ENCODE measurements at regions not wholly inside any gene's neighbourhood (a gene's known extent, or its start where the extent isn't known, plus 50 kb on each side); places are given as distances from the start of the nearest gene placed in this dataset.

DNA sequence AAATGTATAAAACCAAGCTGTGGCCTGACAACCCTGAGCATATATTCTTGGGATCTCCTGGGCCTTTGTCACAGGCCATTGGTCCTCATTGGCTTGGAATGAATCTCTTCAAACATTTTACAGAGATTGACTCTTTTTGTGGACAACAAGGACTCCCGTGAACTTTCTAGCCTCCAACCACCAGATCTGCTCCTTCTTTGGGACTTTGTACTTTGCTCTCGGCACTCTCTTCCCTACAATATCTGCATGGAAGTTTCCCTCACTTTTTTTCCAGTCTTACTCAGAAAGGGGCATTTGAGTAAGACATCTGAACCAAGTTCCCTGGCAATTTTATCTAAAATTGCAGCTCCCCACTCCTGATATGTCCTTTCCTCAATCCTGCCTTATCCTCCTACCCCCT is 158.8 kb downstream of the PHLDA1 start:
- Histone ChIP-seq H3K36me3 (no peaks in the 10 kb centered on the region), H3K4me1 (replicated peaks) (no peaks in the 10 kb centered on the region), H3K9me3 (no peaks in the 10 kb centered on the region), H3K27ac (no peak overlapping the region), H3K4me3 (no peak overlapping the region), H3K27me3 (replicated peaks; ENCODE audit: insufficient read depth) (no peaks in the 10 kb centered on the region)
- intact Hi-C loops (cut with DNase I), result no loop called here
- DNase-seq (ENCODE audit: low spot score), result no peak
- WGBS, result 96% methylated on average over 2 of the region's 2 CpGs
- no peak for TF ChIP-seq CTCF (IDR thresholded peaks at IDR 0.05)
- no peak for TF ChIP-seq POLR2A (IDR thresholded peaks at IDR 0.05)
- no peak for TF ChIP-seq POLR2AphosphoS5 (IDR thresholded peaks at IDR 0.05)

GRCh38 chr12:75870878-75871277 is 160.7 kb downstream of the PHLDA1 start:
- intact Hi-C loops (cut with DNase I), result no loop called here
- no peaks in the 10 kb centered on the region for H3K9me3 ChIP-seq
- H3K36me3 ChIP-seq, result no peaks in the 10 kb centered on the region
- no peak for TF ChIP-seq POLR2AphosphoS5 (IDR thresholded peaks at IDR 0.05)
- TF ChIP-seq POLR2A (IDR thresholded peaks at IDR 0.05), result no peak
- TF ChIP-seq CTCF (IDR thresholded peaks at IDR 0.05), result no peak
- WGBS, result 78% methylated on average over 2 of the region's 2 CpGs
- DNase-seq (ENCODE audit: low spot score), result no peak
- H3K27me3 ChIP-seq (replicated peaks; ENCODE audit: insufficient read depth), result no peaks in the 10 kb centered on the region
- no peak overlapping the region for H3K4me3 ChIP-seq
- H3K27ac ChIP-seq, result no peak overlapping the region
- no peaks in the 10 kb centered on the region for H3K4me1 ChIP-seq (replicated peaks)

GRCh38 chr12:75868501-75868900 is 163.1 kb downstream of the PHLDA1 start:
- WGBS, result 49% methylated on average over 3 of the region's 3 CpGs
- no peaks in the 10 kb centered on the region for H3K4me1 ChIP-seq (replicated peaks)
- intact Hi-C loops (cut with DNase I), result no loop called here

DNA sequence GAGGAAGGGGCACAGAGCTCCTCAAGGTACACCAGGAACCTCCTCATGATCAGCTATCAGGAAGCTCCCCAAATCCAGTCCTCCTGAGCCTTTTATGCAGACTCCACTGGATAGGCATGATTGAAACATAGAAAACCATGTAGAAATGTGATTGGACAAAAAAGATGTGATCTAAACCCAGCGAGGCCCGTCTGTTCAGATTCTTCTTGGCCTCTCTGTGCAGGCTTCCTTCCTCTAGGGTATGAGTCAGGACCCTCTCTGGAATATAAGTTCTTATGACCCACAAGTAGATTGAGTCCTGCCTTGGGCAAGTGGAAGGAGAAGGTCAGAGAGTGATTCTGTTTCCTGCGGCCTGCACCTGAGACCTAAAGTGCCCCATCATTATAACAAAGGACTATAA is 166.3 kb downstream of the PHLDA1 start:
- no peaks in the 10 kb centered on the region for H3K36me3 ChIP-seq
- H3K27me3 ChIP-seq (replicated peaks; ENCODE audit: insufficient read depth), result no peaks in the 10 kb centered on the region
- H3K4me3 ChIP-seq, result no peak overlapping the region
- DNase-seq (ENCODE audit: low spot score), result no peak
- H3K27ac ChIP-seq, result no peak overlapping the region
- intact Hi-C loops (cut with DNase I), result no loop called here
- WGBS, result 90% methylated on average over 3 of the region's 3 CpGs
- no peaks in the 10 kb centered on the region for H3K9me3 ChIP-seq
- no peaks in the 10 kb centered on the region for H3K4me1 ChIP-seq (replicated peaks)
- TF ChIP-seq POLR2A (IDR thresholded peaks at IDR 0.05) (no peak), CTCF (IDR thresholded peaks at IDR 0.05) (no peak), POLR2AphosphoS5 (IDR thresholded peaks at IDR 0.05) (no peak)

More at GRCh38 chr12:75868501-75868900, 163.1 kb downstream of the PHLDA1 start:
- Histone ChIP-seq H3K27ac (no peak overlapping the region), H3K9me3 (no peaks in the 10 kb centered on the region), H3K4me3 (no peak overlapping the region), H3K36me3 (no peaks in the 10 kb centered on the region), H3K27me3 (replicated peaks; ENCODE audit: insufficient read depth) (no peaks in the 10 kb centered on the region)
- TF ChIP-seq CTCF (IDR thresholded peaks at IDR 0.05) (no peak), POLR2AphosphoS5 (IDR thresholded peaks at IDR 0.05) (peak; percentile 63), POLR2A (IDR thresholded peaks at IDR 0.05) (no peak)
- peak; percentile 63 for DNase-seq (ENCODE audit: low spot score)

GRCh38 chr12:75864161-75864560 is 167.4 kb downstream of the PHLDA1 start:
- no peak overlapping the region for H3K27ac ChIP-seq
- H3K4me1 ChIP-seq (replicated peaks), result no peaks in the 10 kb centered on the region
- no peak for TF ChIP-seq CTCF (IDR thresholded peaks at IDR 0.05)
- TF ChIP-seq POLR2AphosphoS5 (IDR thresholded peaks at IDR 0.05), result no peak
- no peak for TF ChIP-seq POLR2A (IDR thresholded peaks at IDR 0.05)
- no peaks in the 10 kb centered on the region for H3K9me3 ChIP-seq
- H3K4me3 ChIP-seq, result no peak overlapping the region
- no peaks in the 10 kb centered on the region for H3K36me3 ChIP-seq
- H3K27me3 ChIP-seq (replicated peaks; ENCODE audit: insufficient read depth), result no peaks in the 10 kb centered on the region
- intact Hi-C loops (cut with DNase I), result no loop called here
- DNase-seq (ENCODE audit: low spot score), result no peak

Measured in prostate gland (tissue), 2 donors.